Activated B cell treated with CpG ODN at 0.5 μM for 24 hours (primary cell): ENCODE measurements at regions not wholly inside any gene's neighbourhood (a gene's known extent, or its start where the extent isn't known, plus 50 kb on each side); places are given as distances from the start of the nearest gene placed in this dataset.

Experiments used
- ATAC-seq: fragments of 200-7000 bp; cut with Tn5 transposase; one replicate; pipeline ENCODE4 v1.10.0; 2021; ENCODE audit warnings: low read depth, mild to moderate bottlenecking, moderate library complexity
- CTCF ChIA-PET: fragments of 350-600 bp; sonication (Branson Sonifier 250); formaldehyde crosslinking; loops from one replicate; lab custom pipeline; 2021; ENCODE audit warnings: antibody characterized with exemption; lab: Charles Lee
- POLR2A ChIA-PET: fragments of 350-600 bp; sonication (Branson Sonifier 250); formaldehyde crosslinking; loops from one replicate; lab custom pipeline; 2021; ENCODE audit warnings: antibody characterized with exemption; lab: Charles Lee
- DNase-seq: peaks from one replicate; pipeline ENCODE4 v3.0.0; 2022
- H3K27ac Mint-ChIP-seq: one replicate; pipeline ENCODE4 v1.8.0; 2020; ENCODE audit warnings: mixed read lengths
- H3K27me3 Mint-ChIP-seq: one replicate; pipeline ENCODE4 v1.8.0; 2021; ENCODE audit warnings: mixed read lengths
- H3K36me3 Mint-ChIP-seq: one replicate; pipeline ENCODE4 v1.8.0; 2021; ENCODE audit warnings: low read depth, mixed read lengths
- H3K4me1 Mint-ChIP-seq: one replicate; pipeline ENCODE4 v1.8.0; 2021; ENCODE audit warnings: mixed read lengths
- H3K4me3 Mint-ChIP-seq: one replicate; pipeline ENCODE4 v1.8.0; 2020; ENCODE audit warnings: mild to moderate bottlenecking, mixed read lengths
- H3K9me3 Mint-ChIP-seq: one replicate; pipeline ENCODE4 v1.8.0; 2020; ENCODE audit warnings: mixed read lengths
- CTCF ChIP-seq: fragments of 200-600 bp; IDR thresholded peaks from one replicate; pipeline ENCODE4 v1.8.0; 2022; ENCODE audit warnings: antibody characterized with exemption, mild to moderate bottlenecking
- intact Hi-C: fragments of 100-400 bp; cut with micrococcal nuclease; formaldehyde crosslinking; loops from one replicate; pipeline ENCODE4 v1.15.1; 2024

- DNase-seq: no peak
- H3K36me3 Mint-ChIP-seq: no peaks in the 10 kb centered on the region
- H3K4me1 Mint-ChIP-seq: peaks cover 4% of the 10 kb centered on the region
- no peak for ATAC-seq
- TF ChIP-seq CTCF: no peak
- POLR2A ChIA-PET: no interaction called here
- no peak overlapping the region for H3K27ac Mint-ChIP-seq
- intact Hi-C loops: no loop called here
- CTCF ChIA-PET: no interaction called here
- no peak overlapping the region for H3K4me3 Mint-ChIP-seq
- no peaks in the 10 kb centered on the region for H3K9me3 Mint-ChIP-seq
- peaks cover 4% of the 10 kb centered on the region for H3K27me3 Mint-ChIP-seq
Observed at GRCh38 chr6:163871616-163872015, 457.1 kb downstream of the QKI start.

GRCh38 chr6:163867518-163868292 lies 453.2 kb downstream of the QKI start:
- Mint-ChIP-seq H3K4me1 (peaks cover 7% of the 10 kb centered on the region), H3K27ac (no peak overlapping the region), H3K27me3 (peaks cover 11% of the 10 kb centered on the region), H3K36me3 (no peaks in the 10 kb centered on the region), H3K4me3 (no peak overlapping the region), H3K9me3 (no peaks in the 10 kb centered on the region)
- CTCF ChIA-PET: no interaction called here
- no peak for DNase-seq
- POLR2A ChIA-PET: no interaction called here
- intact Hi-C loops: no loop called here
- no peak for ATAC-seq
- TF ChIP-seq CTCF: no peak

- no peak for TF ChIP-seq CTCF
- Mint-ChIP-seq H3K4me1 (peaks cover 7% of the 10 kb centered on the region), H3K4me3 (no peak overlapping the region), H3K27ac (no peak overlapping the region), H3K36me3 (no peaks in the 10 kb centered on the region), H3K27me3 (peaks cover 14% of the 10 kb centered on the region), H3K9me3 (no peaks in the 10 kb centered on the region)
- DNase-seq (no peak), ATAC-seq (no peak)
- intact Hi-C loops: no loop called here
- POLR2A ChIA-PET: no interaction called here
- CTCF ChIA-PET: no interaction called here
Observed at GRCh38 chr6:163866192-163866591, 451.7 kb downstream of the QKI start.

- H3K27me3 Mint-ChIP-seq: peaks cover 22% of the 10 kb centered on the region
- TF ChIP-seq CTCF: no peak
- ATAC-seq: no peak
Observed at GRCh38 chr6:163863565-163863964, 449.0 kb downstream of the QKI start.

GRCh38 chr6:163862701-163863100 lies 448.2 kb downstream of the QKI start:
- Mint-ChIP-seq H3K27me3 (peaks cover 22% of the 10 kb centered on the region), H3K36me3 (no peaks in the 10 kb centered on the region), H3K4me1 (peaks cover 13% of the 10 kb centered on the region), H3K27ac (no peak overlapping the region), H3K4me3 (no peak overlapping the region), H3K9me3 (no peaks in the 10 kb centered on the region)
- POLR2A ChIA-PET: no interaction called here
- no peak for ATAC-seq
- CTCF ChIA-PET: no interaction called here
- intact Hi-C loops: no loop called here
- DNase-seq: no peak
- TF ChIP-seq CTCF: no peak

More at GRCh38 chr6:163863565-163863964, 449.0 kb downstream of the QKI start:
- DNase-seq: no peak
- H3K36me3 Mint-ChIP-seq: no peaks in the 10 kb centered on the region
- H3K27ac Mint-ChIP-seq: no peak overlapping the region
- ChIA-PET CTCF (no interaction called here), POLR2A (no interaction called here)
- no peak overlapping the region for H3K4me3 Mint-ChIP-seq
- intact Hi-C loops: no loop called here
- H3K9me3 Mint-ChIP-seq: no peaks in the 10 kb centered on the region
- peaks cover 17% of the 10 kb centered on the region for H3K4me1 Mint-ChIP-seq
